ENCODE measurements at regions not wholly inside any gene's neighbourhood (a gene's known extent, or its start where the extent isn't known, plus 50 kb on each side); places are given as distances from the start of the nearest gene placed in this dataset.

DNA sequence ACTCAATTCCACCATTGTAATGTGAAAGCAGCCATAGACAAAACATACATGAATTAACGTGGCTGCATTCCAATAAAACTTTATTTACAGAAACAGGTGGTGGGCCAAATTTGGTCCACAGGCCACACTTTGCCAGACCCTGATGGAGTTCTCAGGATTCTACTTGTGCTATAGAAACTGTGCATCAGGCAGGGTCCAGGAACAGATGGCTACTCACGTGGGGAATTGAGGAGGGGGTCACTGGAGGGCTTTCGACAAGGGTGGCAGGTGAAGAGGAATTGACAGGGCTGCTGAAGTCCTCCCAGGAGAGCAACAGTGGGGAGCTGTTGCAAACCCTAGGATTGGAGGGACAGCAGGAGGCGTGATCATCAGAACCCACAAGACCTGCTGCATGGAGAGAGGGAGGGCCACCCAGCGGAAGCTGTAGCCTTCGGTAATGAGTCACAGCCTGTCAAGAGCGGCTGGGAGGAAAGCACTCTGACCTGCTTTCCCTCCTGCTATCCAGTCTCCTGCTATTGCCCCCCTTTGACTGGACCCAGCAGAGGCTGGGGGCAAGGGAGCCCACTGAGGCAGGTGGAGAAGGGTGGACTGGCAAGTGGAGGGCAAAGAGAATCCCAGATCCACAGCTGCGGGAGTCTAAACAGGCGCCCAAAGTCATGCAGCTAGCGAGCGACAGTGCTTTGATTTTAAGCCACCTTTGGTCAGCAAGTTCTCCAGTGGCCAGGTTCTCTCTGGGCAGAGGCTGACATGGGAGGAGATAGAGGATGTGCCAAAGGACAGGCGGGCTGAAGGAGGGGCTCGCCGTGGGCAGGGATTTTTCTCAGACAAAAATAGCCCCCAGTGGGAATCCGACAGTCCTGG lies 138.3 kb upstream of the SMIM23 start:
- H3K4me3 ChIP-seq (ENCODE audit: low read depth, low read length), result no peak overlapping the region
- DNase-seq (ENCODE audit: low read depth), result no peak
- TF ChIP-seq CTCF (IDR thresholded peaks at IDR 0.05; ENCODE audit: insufficient read depth, low read length), result no peak

DNA sequence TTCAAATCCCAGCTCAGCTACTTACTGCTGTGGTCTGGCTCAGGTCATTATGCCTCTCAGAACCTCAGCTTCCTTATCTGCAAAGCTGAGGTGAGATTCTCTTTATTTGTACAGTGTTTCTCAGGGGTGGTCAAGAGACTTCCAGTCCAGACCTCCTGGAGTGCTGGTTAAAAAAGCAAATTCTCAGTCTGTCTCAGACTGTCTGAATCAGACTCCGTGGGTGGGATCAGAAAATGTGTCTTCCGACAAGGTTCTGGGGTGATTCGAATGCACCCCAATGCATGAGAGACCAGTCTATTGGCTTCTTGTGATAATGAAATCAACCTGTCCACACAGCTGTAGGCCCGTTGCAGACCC lies 137.7 kb upstream of the SMIM23 start:
- H3K4me3 ChIP-seq (ENCODE audit: low read depth, low read length), result no peak overlapping the region
- DNase-seq (ENCODE audit: low read depth), result no peak
- TF ChIP-seq CTCF (IDR thresholded peaks at IDR 0.05; ENCODE audit: insufficient read depth, low read length), result no peak

GRCh38 chr5:171648279-171649074 lies 137.1 kb upstream of the SMIM23 start:
- DNase-seq (ENCODE audit: low read depth), result no peak
- H3K4me3 ChIP-seq (ENCODE audit: low read depth, low read length), result no peak overlapping the region
- no peak for TF ChIP-seq CTCF (IDR thresholded peaks at IDR 0.05; ENCODE audit: insufficient read depth, low read length)

GRCh38 chr5:171649075-171649401 lies 136.6 kb upstream of the SMIM23 start:
- TF ChIP-seq CTCF (IDR thresholded peaks at IDR 0.05; ENCODE audit: insufficient read depth, low read length), result no peak
- DNase-seq (ENCODE audit: low read depth), result no peak
- H3K4me3 ChIP-seq (ENCODE audit: low read depth, low read length), result no peak overlapping the region

DNA sequence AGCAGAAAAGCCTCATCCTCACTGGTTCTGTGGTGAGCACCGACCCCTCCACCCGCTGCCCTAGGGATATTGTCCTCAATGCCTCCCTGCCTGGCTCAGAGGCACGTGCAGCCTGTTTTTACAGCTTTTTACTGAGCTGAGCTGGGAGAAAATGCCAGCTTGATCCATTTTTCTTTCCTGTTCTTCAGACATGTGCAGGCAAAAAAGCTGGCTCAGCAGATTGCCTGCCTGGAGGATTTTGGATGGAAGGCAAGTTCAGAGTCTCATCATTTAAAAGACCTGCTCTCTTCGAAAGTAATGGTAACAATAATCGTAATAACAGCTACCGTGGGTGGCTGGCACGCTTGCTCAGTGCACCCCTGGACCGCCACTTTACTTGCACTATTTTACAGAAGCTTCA lies 135.0 kb upstream of the SMIM23 start:
- no peak for DNase-seq (ENCODE audit: low read depth)
- no peak overlapping the region for H3K4me3 ChIP-seq (ENCODE audit: low read depth, low read length)
- TF ChIP-seq CTCF (IDR thresholded peaks at IDR 0.05; ENCODE audit: insufficient read depth, low read length), result no peak

GRCh38 chr5:171651102-171651501 lies 134.5 kb upstream of the SMIM23 start:
- H3K4me3 ChIP-seq (ENCODE audit: low read depth, low read length), result no peak overlapping the region
- TF ChIP-seq CTCF (IDR thresholded peaks at IDR 0.05; ENCODE audit: insufficient read depth, low read length), result no peak
- DNase-seq (ENCODE audit: low read depth), result no peak
